GM18502 (cell line): ENCODE measurements at regions not wholly inside any gene's neighbourhood (a gene's known extent, or its start where the extent isn't known, plus 50 kb on each side); places are given as distances from the start of the nearest gene placed in this dataset.

Experiments
- ATAC-seq: cut with Tn5 transposase; IDR thresholded peaks from one replicate; pipeline ENCODE4 v1.9.1; 2021; ENCODE audit warnings: mild to moderate bottlenecking; ENCODE audit not compliant: unreplicated experiment, poor library complexity

GRCh38 chr5:58127255-58128220 is 332.3 kb downstream of the PLK2 start:
- ATAC-seq, result no peak

- ATAC-seq, result no peak
Observed at GRCh38 chr5:58123501-58123900, 336.4 kb downstream of the PLK2 start.

GRCh38 chr5:58122848-58123392 is 337.0 kb downstream of the PLK2 start:
- ATAC-seq, result no peak

- no peak for ATAC-seq
Observed at GRCh38 chr5:58122157-58122556, 337.7 kb downstream of the PLK2 start.

- ATAC-seq, result no peak
Observed at GRCh38 chr5:58121391-58121790, 338.5 kb downstream of the PLK2 start.

GRCh38 chr5:58117542-58117941 is 342.3 kb downstream of the PLK2 start:
- no peak for ATAC-seq

GRCh38 chr5:58116346-58116745 is 343.5 kb downstream of the PLK2 start:
- no peak for ATAC-seq

GRCh38 chr5:58115811-58116210 is 344.1 kb downstream of the PLK2 start:
- no peak for ATAC-seq

- no peak for ATAC-seq
Observed at GRCh38 chr5:58114324-58114723, 345.6 kb downstream of the PLK2 start.

GRCh38 chr5:58113172-58113571 is 346.7 kb downstream of the PLK2 start:
- ATAC-seq, result no peak

- no peak for ATAC-seq
Observed at GRCh38 chr5:58108511-58108910, 351.4 kb downstream of the PLK2 start.

GRCh38 chr5:58107704-58108103 is 352.2 kb downstream of the PLK2 start:
- no peak for ATAC-seq

GRCh38 chr5:58106754-58107410 is 353.0 kb downstream of the PLK2 start:
- ATAC-seq, result no peak

- no peak for ATAC-seq
Observed at GRCh38 chr5:58105836-58106235, 354.1 kb downstream of the PLK2 start.

- ATAC-seq, result no peak
Observed at GRCh38 chr5:58099257-58099656, 360.6 kb downstream of the PLK2 start.

- ATAC-seq, result no peak
Observed at GRCh38 chr5:58094031-58094430, 365.9 kb downstream of the PLK2 start.

- ATAC-seq, result no peak
Observed at GRCh38 chr5:58090704-58091103, 369.2 kb downstream of the PLK2 start.

GRCh38 chr5:58088941-58089340 is 370.9 kb downstream of the PLK2 start:
- no peak for ATAC-seq

- no peak for ATAC-seq
Observed at GRCh38 chr5:58087905-58088304, 372.0 kb downstream of the PLK2 start.

- no peak for ATAC-seq
Observed at GRCh38 chr5:58087123-58087522, 372.8 kb downstream of the PLK2 start.

GRCh38 chr5:58085800-58086199 is 374.1 kb downstream of the PLK2 start:
- ATAC-seq, result no peak
